GM12891 (cell line): ENCODE measurements at regions not wholly inside any gene's neighbourhood (a gene's known extent, or its start where the extent isn't known, plus 50 kb on each side); places are given as distances from the start of the nearest gene placed in this dataset.

Experiments used
- POLR2A ChIP-seq: IDR thresholded peaks from 2 replicates; pipeline ENCODE4 v1.6.1; 2011; ENCODE audit warnings: low read depth, low read length, control low read depth
- POLR2AphosphoS5 ChIP-seq: IDR thresholded peaks from 2 replicates; pipeline ENCODE4 v1.6.1; 2011; ENCODE audit warnings: low read depth, low read length, control low read depth
- SPI1 ChIP-seq: IDR thresholded peaks from 2 replicates; pipeline ENCODE4 v1.6.1; 2011; ENCODE audit warnings: low read depth, low read length, control low read depth
- TAF1 ChIP-seq: IDR thresholded peaks from 2 replicates; pipeline ENCODE4 v1.6.1; 2011; ENCODE audit warnings: low read depth, low read length, control low read depth

DNA sequence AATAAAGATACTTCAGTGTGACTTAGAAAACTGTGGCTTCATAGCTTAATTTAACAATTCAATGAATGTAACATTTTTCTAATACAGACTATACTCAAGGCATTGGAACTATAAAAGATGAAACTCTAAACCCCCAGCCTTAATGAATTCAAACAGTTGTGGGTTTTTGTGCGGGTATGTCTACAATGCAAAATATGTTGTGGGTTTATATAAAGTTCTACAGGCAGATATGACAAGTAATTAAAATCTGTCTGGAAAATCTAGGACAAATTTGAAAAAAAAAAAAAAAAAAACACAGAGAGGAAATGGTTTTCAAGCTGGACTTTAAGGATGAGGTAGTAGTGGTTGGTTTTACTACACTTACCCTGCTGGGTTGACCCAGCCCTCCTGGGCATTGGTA is 467.5 kb upstream of the TLE4 start:
- no peak for TF ChIP-seq POLR2AphosphoS5
- no peak for TF ChIP-seq POLR2A
- no peak for TF ChIP-seq TAF1
- no peak for TF ChIP-seq SPI1
